ENCODE measurements at regions not wholly inside any gene's neighbourhood (a gene's known extent, or its start where the extent isn't known, plus 50 kb on each side); places are given as distances from the start of the nearest gene placed in this dataset.

- Histone ChIP-seq H3K4me1 (ENCODE audit: control insufficient read depth, insufficient read depth, low read length) (no peaks in the 10 kb centered on the region), H3K27ac (ENCODE audit: extremely low read depth, low read depth, low read length) (no peak overlapping the region), H3K9me3 (ENCODE audit: control insufficient read depth, insufficient read depth, low read depth, low read length) (no peaks in the 10 kb centered on the region), H3K4me3 (ENCODE audit: low read depth, low read length) (no peak overlapping the region), H3K36me3 (ENCODE audit: control insufficient read depth in 2 of 2, insufficient read depth in 1 of 2, low read length in 2 of 2) (no peaks in the 10 kb centered on the region)
- no peak for TF ChIP-seq ZNF112 (tag by site-specific recombination; IDR thresholded peaks at IDR 0.05)
- TF ChIP-seq, protein P1, sequence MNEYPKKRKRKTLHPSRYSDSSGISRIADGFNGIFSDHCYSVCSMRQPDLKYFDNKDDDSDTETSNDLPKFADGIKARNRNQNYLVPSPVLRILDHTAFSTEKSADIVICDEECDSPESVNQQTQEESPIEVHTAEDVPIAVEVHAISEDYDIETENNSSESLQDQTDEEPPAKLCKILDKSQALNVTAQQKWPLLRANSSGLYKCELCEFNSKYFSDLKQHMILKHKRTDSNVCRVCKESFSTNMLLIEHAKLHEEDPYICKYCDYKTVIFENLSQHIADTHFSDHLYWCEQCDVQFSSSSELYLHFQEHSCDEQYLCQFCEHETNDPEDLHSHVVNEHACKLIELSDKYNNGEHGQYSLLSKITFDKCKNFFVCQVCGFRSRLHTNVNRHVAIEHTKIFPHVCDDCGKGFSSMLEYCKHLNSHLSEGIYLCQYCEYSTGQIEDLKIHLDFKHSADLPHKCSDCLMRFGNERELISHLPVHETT (tag by site-specific recombination; IDR thresholded peaks at IDR 0.05) = no peak
- TF ChIP-seq ZNF19 (tag by site-specific recombination; IDR thresholded peaks at IDR 0.05; ENCODE audit: low read depth) = no peak
- no peak for TF ChIP-seq ZNF311 (tag by site-specific recombination; IDR thresholded peaks at IDR 0.05; ENCODE audit: borderline replicate concordance)
- TF ChIP-seq BCL11A (tag by site-specific recombination; IDR thresholded peaks at IDR 0.05; ENCODE audit: low read depth) = no peak
- no peak for TF ChIP-seq YY2 (tag by site-specific recombination; IDR thresholded peaks at IDR 0.05)
- TF ChIP-seq, protein P2, sequence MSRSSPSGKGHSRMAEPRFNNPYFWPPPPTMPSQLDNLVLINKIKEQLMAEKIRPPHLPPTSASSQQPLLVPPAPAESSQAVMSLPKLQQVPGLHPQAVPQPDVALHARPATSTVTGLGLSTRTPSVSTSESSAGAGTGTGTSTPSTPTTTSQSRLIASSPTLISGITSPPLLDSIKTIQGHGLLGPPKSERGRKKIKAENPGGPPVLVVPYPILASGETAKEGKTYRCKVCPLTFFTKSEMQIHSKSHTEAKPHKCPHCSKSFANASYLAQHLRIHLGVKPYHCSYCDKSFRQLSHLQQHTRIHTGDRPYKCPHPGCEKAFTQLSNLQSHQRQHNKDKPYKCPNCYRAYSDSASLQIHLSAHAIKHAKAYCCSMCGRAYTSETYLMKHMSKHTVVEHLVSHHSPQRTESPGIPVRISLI (tag by site-specific recombination; IDR thresholded peaks at IDR 0.05) = no peak
- TF ChIP-seq PRDM10 (tag by site-specific recombination; IDR thresholded peaks at IDR 0.05) = no peak
- CTCF ChIA-PET = interaction anchor here (0.6 to 0.7 kb wide), 4 partner anchors 40 to 223 kb away, joined by 3 to 4 read pairs (median 4); no protein-coding TSS in a partner anchor
- POLR2A ChIA-PET = interaction anchor here (1.4 kb wide), 1 partner anchor 217 kb away, joined by 4 read pairs; the partner anchor contains the start of gene MYLIP
Measured at GRCh38 chr6:15911753-15912504, 217.0 kb upstream of the MYLIP start.

- H3K4me1 ChIP-seq (ENCODE audit: control insufficient read depth, insufficient read depth, low read length) = peaks cover 8% of the 10 kb centered on the region
- POLR2A ChIA-PET = no interaction called here
- TF ChIP-seq HOXA7 (CRISPR knock-in tag; IDR thresholded peaks at IDR 0.05; ENCODE audit: borderline replicate concordance) (no peak), OVOL3 (tag by site-specific recombination; IDR thresholded peaks at IDR 0.05) (no peak), ZFHX2 (tag by site-specific recombination; conservative IDR thresholded peaks at IDR 0.05) (no peak), ZNF596 (tag by site-specific recombination; IDR thresholded peaks at IDR 0.05) (no peak), ZNF350 (tag by site-specific recombination; IDR thresholded peaks at IDR 0.05) (no peak), ZNF391 (tag by site-specific recombination; IDR thresholded peaks at IDR 0.05; ENCODE audit: borderline replicate concordance, low read depth) (no peak), ZNF157 (tag by site-specific recombination; IDR thresholded peaks at IDR 0.05) (no peak), ZBTB11 (tag by site-specific recombination; conservative IDR thresholded peaks at IDR 0.05; ENCODE audit: low read depth) (no peak), ZNF560 (tag by site-specific recombination; IDR thresholded peaks at IDR 0.05; ENCODE audit: borderline replicate concordance) (no peak), SALL2 (tag by site-specific recombination; IDR thresholded peaks at IDR 0.05; ENCODE audit: borderline replicate concordance) (no peak), ZNF19 (tag by site-specific recombination; IDR thresholded peaks at IDR 0.05; ENCODE audit: low read depth) (no peak)
- TF ChIP-seq, protein P3, sequence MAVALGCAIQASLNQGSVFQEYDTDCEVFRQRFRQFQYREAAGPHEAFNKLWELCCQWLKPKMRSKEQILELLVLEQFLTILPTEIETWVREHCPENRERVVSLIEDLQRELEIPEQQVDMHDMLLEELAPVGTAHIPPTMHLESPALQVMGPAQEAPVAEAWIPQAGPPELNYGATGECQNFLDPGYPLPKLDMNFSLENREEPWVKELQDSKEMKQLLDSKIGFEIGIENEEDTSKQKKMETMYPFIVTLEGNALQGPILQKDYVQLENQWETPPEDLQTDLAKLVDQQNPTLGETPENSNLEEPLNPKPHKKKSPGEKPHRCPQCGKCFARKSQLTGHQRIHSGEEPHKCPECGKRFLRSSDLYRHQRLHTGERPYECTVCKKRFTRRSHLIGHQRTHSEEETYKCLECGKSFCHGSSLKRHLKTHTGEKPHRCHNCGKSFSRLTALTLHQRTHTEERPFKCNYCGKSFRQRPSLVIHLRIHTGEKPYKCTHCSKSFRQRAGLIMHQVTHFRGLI (tag by site-specific recombination; IDR thresholded peaks at IDR 0.05) = no peak
Measured at GRCh38 chr6:15909290-15910070, 219.4 kb upstream of the MYLIP start.

More at GRCh38 chr6:15909290-15910070, 219.4 kb upstream of the MYLIP start:
- Histone ChIP-seq H3K9me3 (ENCODE audit: control insufficient read depth, insufficient read depth, low read depth, low read length) (no peaks in the 10 kb centered on the region), H3K36me3 (ENCODE audit: control insufficient read depth in 2 of 2, insufficient read depth in 1 of 2, low read length in 2 of 2) (no peaks in the 10 kb centered on the region), H3K4me3 (ENCODE audit: low read depth, low read length) (no peak overlapping the region), H3K27ac (ENCODE audit: extremely low read depth, low read depth, low read length) (no peak overlapping the region)
- CTCF ChIA-PET = interaction anchor here (0.7 to 1.6 kb wide), 3 partner anchors 10 to 218 kb away, joined by 3 to 4 read pairs (median 3); no protein-coding TSS in a partner anchor
